GM12878 (cell line): ENCODE measurements at regions not wholly inside any gene's neighbourhood (a gene's known extent, or its start where the extent isn't known, plus 50 kb on each side); places are given as distances from the start of the nearest gene placed in this dataset.

Source experiments
- ATAC-seq: fragments of 200-7000 bp; cut with Tn5 transposase; 3 replicates; pipeline ENCODE4 v1.9.1; 2020; ENCODE audit warnings: mild to moderate bottlenecking, moderate library complexity
- BruUV-seq: library from RNA; stranded (reverse); fragments of 400-500 nt; replicated peaks from 2 replicates; lab custom pipeline; 2021; lab: Mats Ljungman, UMichigan
- CTCF ChIA-PET: fragments of 300-600 bp; sonication (Branson Sonifier 250); formaldehyde crosslinking; extraction: SDS; loops from one replicate; lab custom pipeline; 2021; ENCODE audit warnings: inconsistent platforms; lab: Yijun Ruan, JAX
- POLR2A ChIA-PET: fragments of 350-600 bp; formaldehyde crosslinking; extraction: SDS; loops from one replicate; lab custom pipeline; 2021; ENCODE audit warnings: inconsistent platforms; lab: Charles Lee
- RAD21 ChIA-PET: fragments of 300-600 bp; sonication (Branson Sonifier 250); formaldehyde crosslinking; loops from one replicate; lab custom pipeline; 2023; ENCODE audit warnings: antibody characterized with exemption; ENCODE audit not compliant: unreplicated experiment; lab: Charles Lee
- SMC1A ChIA-PET: fragments of 300-600 bp; sonication (Branson Sonifier 250); formaldehyde crosslinking; loops from one replicate; lab custom pipeline; 2023; ENCODE audit not compliant: unreplicated experiment, uncharacterized antibody; lab: Charles Lee
- DNase-seq: peaks from one replicate; pipeline ENCODE4 v3.0.0-alpha.2; 2011; ENCODE audit warnings: low read depth, low spot score
- FAIRE-seq: peaks from 3 replicates; lab custom pipeline; 2011; peaks lifted over from hg19 to GRCh38; lab: Jason Lieb, UNC
- H2AFZ ChIP-seq: 2 replicates; pipeline ENCODE4 v1.6.0; 2011; ENCODE audit warnings: low read depth, low read length, control low read depth; ENCODE audit not compliant: control insufficient read depth
- H3K27ac ChIP-seq: 2 replicates; pipeline ENCODE4 v1.5.1; 2011; ENCODE audit warnings: control low read depth; ENCODE audit not compliant: control insufficient read depth, insufficient read depth
- H3K27me3 ChIP-seq, 2 experiments: replicated peaks in 1 of 2; 2 replicates each; pipeline versions ENCODE4 v1.6.0 to v1.6.1; 2011; ENCODE audit warnings: low read length in 1 of 2; ENCODE audit not compliant: control insufficient read depth in 2 of 2, insufficient read depth in 2 of 2
- H3K36me3 ChIP-seq, 2 experiments: 2 replicates each; pipeline ENCODE4 v1.5.1; 2011; ENCODE audit warnings: low read length in 1 of 2; ENCODE audit not compliant: control insufficient read depth in 2 of 2, insufficient read depth in 2 of 2
- H3K4me1 ChIP-seq: 2 replicates; pipeline ENCODE4 v1.6.1; 2011; ENCODE audit warnings: mild to moderate bottlenecking, low read length, moderate library complexity, mixed read lengths; ENCODE audit not compliant: control insufficient read depth, insufficient read depth
- H3K4me2 ChIP-seq: 2 replicates; pipeline ENCODE4 v1.6.0; 2011; ENCODE audit warnings: control low read depth; ENCODE audit not compliant: control insufficient read depth, insufficient read depth
- H3K4me3 ChIP-seq: fragments of 200-600 bp; sonication (generic); 2 replicates; pipeline ENCODE4 v1.5.1; 2016
- H3K79me2 ChIP-seq: 2 replicates; pipeline ENCODE4 v1.6.0; 2011; ENCODE audit warnings: low read length; ENCODE audit not compliant: control insufficient read depth, insufficient read depth
- H3K9ac ChIP-seq: 2 replicates; pipeline ENCODE4 v1.8.0; 2011; ENCODE audit warnings: low read length, control low read depth, mixed read lengths; ENCODE audit not compliant: control insufficient read depth, insufficient read depth
- H3K9me3 ChIP-seq: replicated peaks from 3 replicates; pipeline ENCODE4 v1.5.1; 2011; ENCODE audit warnings: mild to moderate bottlenecking, low read length; ENCODE audit not compliant: control insufficient read depth, insufficient read depth
- H4K20me1 ChIP-seq: 2 replicates; pipeline ENCODE4 v1.6.0; 2011; ENCODE audit not compliant: control insufficient read depth, insufficient read depth
- CBFB ChIP-seq: IDR thresholded peaks from 2 replicates; pipeline ENCODE4 v1.6.1; 2016; ENCODE audit warnings: antibody characterized with exemption, low read depth
- CHD2 ChIP-seq: IDR thresholded peaks from 2 replicates; pipeline ENCODE4 v1.6.1; 2011; ENCODE audit warnings: low read depth, low read length, improper control_type of control experiment, borderline replicate concordance
- ELK1 ChIP-seq: IDR thresholded peaks from 2 replicates; pipeline ENCODE4 v1.6.1; 2012; ENCODE audit warnings: low read depth, low read length, improper control_type of control experiment
- HDAC6 ChIP-seq: fragments of 200-600 bp; sonication (generic); IDR thresholded peaks from one replicate; pipeline ENCODE4 v1.8.0; 2017; ENCODE audit warnings: antibody characterized with exemption; ENCODE audit not compliant: unreplicated experiment
- NFYA ChIP-seq: IDR thresholded peaks from 2 replicates; pipeline ENCODE4 v1.6.1; 2011; ENCODE audit warnings: low read depth, mild to moderate bottlenecking, low read length, improper control_type of control experiment, borderline replicate concordance
- PAX8 ChIP-seq: fragments of 450-650 bp; IDR thresholded peaks from 2 replicates; pipeline ENCODE4 v1.6.1; 2017; ENCODE audit warnings: mild to moderate bottlenecking, moderate library complexity
- PML ChIP-seq: IDR thresholded peaks from 2 replicates; pipeline ENCODE4 v1.6.1; 2012; ENCODE audit warnings: low read length, inconsistent platforms
- RELA ChIP-seq: fragments of 450-650 bp; IDR thresholded peaks from 2 replicates; pipeline ENCODE4 v1.8.0; 2014; ENCODE audit warnings: borderline replicate concordance; ENCODE audit not compliant: partially characterized antibody
- RELB ChIP-seq: fragments of 450-650 bp; IDR thresholded peaks from 2 replicates; pipeline ENCODE4 v1.6.1; 2017; ENCODE audit warnings: low read depth, mild to moderate bottlenecking, moderate library complexity
- SMARCA5 ChIP-seq: fragments of 450-650 bp; IDR thresholded peaks from 2 replicates; pipeline ENCODE4 v1.6.1; 2017; ENCODE audit warnings: mild to moderate bottlenecking
- SUZ12 ChIP-seq: fragments of 200-600 bp; sonication (generic); IDR thresholded peaks from one replicate; pipeline ENCODE4 v1.6.1; 2018; ENCODE audit warnings: antibody characterized with exemption, mild to moderate bottlenecking; ENCODE audit not compliant: unreplicated experiment
- TCF7 ChIP-seq: IDR thresholded peaks from 2 replicates; pipeline ENCODE4 v1.6.1; 2014; ENCODE audit warnings: antibody characterized with exemption, borderline replicate concordance
- YBX1 ChIP-seq: fragments of 450-650 bp; IDR thresholded peaks from 2 replicates; pipeline ENCODE4 v1.6.1; 2016; ENCODE audit warnings: antibody characterized with exemption
- YY1 ChIP-seq: IDR thresholded peaks from 2 replicates; pipeline ENCODE4 v1.6.1; 2011; ENCODE audit warnings: low read depth, mild to moderate bottlenecking, low read length
- WGBS: methylation state at CpG from one replicate; pipeline ENCODE4 v1.1.6; 2016; ENCODE audit warnings: low lambda C conversion rate; ENCODE audit not compliant: insufficient replicate concordance, insufficient coverage; ENCODE audit errors: missing lambda C conversion rate; 5-methylcytosine and 5-hydroxymethylcytosine counted together
- in situ Hi-C: fragments of 300-500 bp; cut with MboI; formaldehyde crosslinking; loops from 9 replicates; pipeline ENCODE4 v1.14.3; 2018; ENCODE audit warnings: mixed read lengths
- intact Hi-C: fragments of 100-400 bp; cut with micrococcal nuclease; formaldehyde crosslinking; loops from one replicate; pipeline ENCODE4 v1.14.2; 2022; ENCODE audit not compliant: unreplicated experiment
- TF ChIP-seq, protein P1 (sequence below): fragments of 450-650 bp; IDR thresholded peaks from 2 replicates; pipeline ENCODE4 v1.6.1; 2016; ENCODE audit warnings: mild to moderate bottlenecking
- TF ChIP-seq, protein P2 (sequence below): fragments of 450-650 bp; IDR thresholded peaks from 2 replicates; pipeline ENCODE4 v1.6.1; 2017; ENCODE audit warnings: mild to moderate bottlenecking, low read depth, inconsistent platforms; ENCODE audit not compliant: poor library complexity, severe bottlenecking

GRCh38 chr9:108180541-108180940 is 675.2 kb downstream of the ACTL7B start (continued):
- TF ChIP-seq YBX1 (no peak), ELK1 (no peak), TCF7 (no peak), RELA (no peak), CHD2 (no peak), NFYA (no peak)
- TF ChIP-seq, protein P1, sequence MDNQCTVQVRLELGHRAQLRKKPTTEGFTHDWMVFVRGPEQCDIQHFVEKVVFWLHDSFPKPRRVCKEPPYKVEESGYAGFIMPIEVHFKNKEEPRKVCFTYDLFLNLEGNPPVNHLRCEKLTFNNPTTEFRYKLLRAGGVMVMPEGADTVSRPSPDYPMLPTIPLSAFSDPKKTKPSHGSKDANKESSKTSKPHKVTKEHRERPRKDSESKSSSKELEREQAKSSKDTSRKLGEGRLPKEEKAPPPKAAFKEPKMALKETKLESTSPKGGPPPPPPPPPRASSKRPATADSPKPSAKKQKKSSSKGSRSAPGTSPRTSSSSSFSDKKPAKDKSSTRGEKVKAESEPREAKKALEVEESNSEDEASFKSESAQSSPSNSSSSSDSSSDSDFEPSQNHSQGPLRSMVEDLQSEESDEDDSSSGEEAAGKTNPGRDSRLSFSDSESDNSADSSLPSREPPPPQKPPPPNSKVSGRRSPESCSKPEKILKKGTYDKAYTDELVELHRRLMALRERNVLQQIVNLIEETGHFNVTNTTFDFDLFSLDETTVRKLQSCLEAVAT: no peak

DNA sequence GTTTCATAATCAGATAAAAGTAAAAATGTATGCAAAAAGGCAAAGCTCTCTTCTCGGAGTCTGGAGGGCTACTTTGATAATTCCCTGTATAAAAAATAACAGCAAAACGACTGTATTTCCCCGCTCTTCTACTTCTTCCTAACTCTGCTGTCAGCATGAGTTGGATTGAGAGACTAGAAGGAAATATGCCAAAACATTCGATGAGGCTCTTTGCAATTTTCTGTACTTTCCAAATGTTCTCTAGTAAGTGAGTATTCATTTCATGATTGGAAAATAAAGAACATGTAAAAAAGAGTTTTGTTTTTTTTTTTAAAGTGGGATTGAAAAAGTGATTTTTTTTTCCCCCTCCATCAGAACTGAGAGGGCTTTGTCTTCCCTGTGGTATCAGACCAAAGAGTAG is 677.5 kb downstream of the ACTL7B start:
- BruUV-seq: no TSS peak
- no peak overlapping the region for H3K4me2 ChIP-seq
- WGBS: 11% methylated on average over 4 of the region's 4 CpGs
- H3K9me3 ChIP-seq: no peaks in the 10 kb centered on the region
- POLR2A ChIA-PET: no interaction called here
- no peaks in the 10 kb centered on the region for H3K4me1 ChIP-seq
- intact Hi-C loops (no loop called here), in situ Hi-C loops (no loop called here)
- RAD21 ChIA-PET: no interaction called here
- no peaks in the 10 kb centered on the region for H3K36me3 ChIP-seq
- no peak for DNase-seq
- FAIRE-seq: no peak
- no peak overlapping the region for H2AFZ ChIP-seq
- H3K27me3 ChIP-seq: no peaks in the 10 kb centered on the region
- H3K79me2 ChIP-seq: no peaks in the 10 kb centered on the region
- H3K27ac ChIP-seq: no peak overlapping the region
- ATAC-seq: no peak
- CTCF ChIA-PET: no interaction called here
- H3K4me3 ChIP-seq: no peak overlapping the region
- SMC1A ChIA-PET: interaction anchor here (1.3 to 1.7 kb wide), 2 partner anchors 10 to 12 kb away, joined by 4 to 6 read pairs; no protein-coding TSS in a partner anchor
- no peaks in the 10 kb centered on the region for H4K20me1 ChIP-seq
- H3K9ac ChIP-seq: no peak overlapping the region
- no peak for TF ChIP-seq CBFB
- no peak for TF ChIP-seq SMARCA5
- no peak for TF ChIP-seq HDAC6
- TF ChIP-seq YY1: no peak
- no peak for TF ChIP-seq SUZ12
- TF ChIP-seq PAX8: no peak
- no peak for TF ChIP-seq PML
- TF ChIP-seq RELB: no peak
- TF ChIP-seq, protein P2, sequence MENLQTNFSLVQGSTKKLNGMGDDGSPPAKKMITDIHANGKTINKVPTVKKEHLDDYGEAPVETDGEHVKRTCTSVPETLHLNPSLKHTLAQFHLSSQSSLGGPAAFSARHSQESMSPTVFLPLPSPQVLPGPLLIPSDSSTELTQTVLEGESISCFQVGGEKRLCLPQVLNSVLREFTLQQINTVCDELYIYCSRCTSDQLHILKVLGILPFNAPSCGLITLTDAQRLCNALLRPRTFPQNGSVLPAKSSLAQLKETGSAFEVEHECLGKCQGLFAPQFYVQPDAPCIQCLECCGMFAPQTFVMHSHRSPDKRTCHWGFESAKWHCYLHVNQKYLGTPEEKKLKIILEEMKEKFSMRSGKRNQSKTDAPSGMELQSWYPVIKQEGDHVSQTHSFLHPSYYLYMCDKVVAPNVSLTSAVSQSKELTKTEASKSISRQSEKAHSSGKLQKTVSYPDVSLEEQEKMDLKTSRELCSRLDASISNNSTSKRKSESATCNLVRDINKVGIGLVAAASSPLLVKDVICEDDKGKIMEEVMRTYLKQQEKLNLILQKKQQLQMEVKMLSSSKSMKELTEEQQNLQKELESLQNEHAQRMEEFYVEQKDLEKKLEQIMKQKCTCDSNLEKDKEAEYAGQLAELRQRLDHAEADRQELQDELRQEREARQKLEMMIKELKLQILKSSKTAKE: no peak
